ENCODE measurements at regions not wholly inside any gene's neighbourhood (a gene's known extent, or its start where the extent isn't known, plus 50 kb on each side); places are given as distances from the start of the nearest gene placed in this dataset.

DNA sequence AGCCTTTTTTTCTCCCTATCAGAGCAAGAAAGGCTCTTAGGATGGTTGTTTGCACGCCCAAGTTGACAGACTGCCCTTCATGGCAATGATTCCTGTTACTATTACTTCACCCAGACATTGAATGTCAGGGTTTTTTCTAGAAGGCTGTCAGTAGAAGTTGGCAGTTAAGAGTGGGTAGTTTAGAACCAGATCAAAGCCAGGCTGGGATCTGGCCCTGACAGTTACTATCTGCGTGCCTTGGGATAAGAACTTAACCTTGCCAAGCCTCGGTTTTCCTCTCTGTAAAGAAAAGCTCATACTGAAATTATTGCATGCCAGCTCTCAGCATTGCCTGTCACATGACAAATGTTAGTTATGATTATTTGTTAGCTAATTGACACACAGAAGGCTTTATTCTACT lies 58.7 kb upstream of the PPP2R5A start:
- no peak for DNase-seq

DNA sequence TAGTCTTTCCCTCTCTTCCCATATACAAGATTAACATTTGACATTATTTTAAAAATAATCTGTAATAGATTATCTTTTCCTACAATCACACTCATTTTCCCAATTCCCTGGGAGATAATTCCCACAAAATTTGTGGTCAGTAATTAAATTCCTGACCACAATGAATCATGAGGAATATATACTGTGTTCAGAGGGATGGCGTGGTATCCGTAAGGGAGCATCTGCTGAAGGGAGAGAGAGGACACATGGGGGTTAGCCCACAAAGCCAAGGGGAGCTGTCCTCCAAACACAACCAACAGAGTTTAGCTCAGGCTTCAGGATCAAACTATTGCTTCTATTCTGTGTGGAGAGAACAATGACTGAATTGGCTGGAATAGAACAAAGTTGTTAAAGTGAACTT lies 57.1 kb upstream of the PPP2R5A start:
- DNase-seq = no peak

DNA sequence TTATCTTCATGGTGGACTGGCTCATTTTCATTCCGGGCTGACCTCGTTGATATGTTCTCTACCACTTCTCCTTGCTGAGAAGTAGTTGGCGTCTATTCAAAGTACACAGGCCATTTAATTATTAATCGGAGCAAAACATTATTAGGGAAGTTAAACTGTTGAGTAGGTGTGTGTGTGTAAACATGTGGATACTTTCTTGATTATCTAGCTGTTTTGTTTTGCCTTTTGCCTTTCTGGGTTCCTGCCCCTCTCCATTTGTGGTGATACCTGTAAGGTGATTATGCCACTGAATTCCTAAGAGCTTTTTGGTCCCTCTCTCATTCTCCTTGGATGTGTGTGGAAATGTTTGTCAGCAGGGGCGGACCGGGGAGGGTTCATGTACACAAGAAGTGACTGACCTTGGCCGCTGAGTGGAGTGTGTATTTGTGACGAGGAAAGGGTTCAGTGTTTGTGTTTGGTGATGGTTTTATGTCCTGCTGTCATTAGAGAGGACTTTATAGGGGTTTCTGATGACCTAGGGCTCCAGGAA lies 56.6 kb upstream of the PPP2R5A start:
- DNase-seq = no peak

DNA sequence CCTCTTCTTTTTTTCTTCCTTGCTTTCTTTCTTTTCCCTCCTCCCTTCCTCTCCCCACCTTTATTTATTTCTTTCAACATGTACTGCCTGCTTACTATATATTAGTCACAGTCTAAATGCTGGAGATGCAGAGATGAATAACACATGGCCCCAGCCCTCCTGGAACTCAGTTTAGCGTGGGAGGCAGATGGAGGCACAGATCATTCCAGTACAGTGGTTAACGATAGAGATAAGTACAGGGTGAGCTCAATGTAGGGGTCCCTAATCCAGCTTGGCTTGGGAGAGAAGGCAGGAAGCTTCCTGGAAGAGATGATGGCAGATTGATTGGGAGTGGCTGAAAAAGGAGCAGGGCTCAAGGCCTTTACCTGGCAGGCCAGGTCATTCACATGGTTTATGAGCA lies 55.6 kb upstream of the PPP2R5A start:
- DNase-seq = no peak

DNA sequence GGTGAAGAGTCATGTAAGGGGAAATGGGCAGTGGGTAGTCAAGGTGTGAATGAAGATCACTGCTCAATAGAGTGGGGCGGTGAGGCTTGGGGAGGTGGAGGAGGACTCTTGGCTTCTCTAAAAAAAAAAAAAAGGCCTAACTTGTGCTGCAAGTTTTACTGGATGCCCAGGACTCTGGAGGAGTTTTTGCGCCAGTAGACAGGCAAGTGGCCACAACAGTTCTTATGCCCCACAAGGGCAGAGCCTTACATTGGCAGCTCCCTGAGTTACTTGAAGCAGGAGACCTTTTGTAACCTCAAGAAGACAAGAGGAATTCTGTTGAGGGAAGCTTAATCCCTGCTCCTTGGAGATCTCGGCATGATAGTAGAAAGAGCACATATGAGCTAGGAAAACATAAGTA lies 54.9 kb upstream of the PPP2R5A start:
- no peak for DNase-seq

DNA sequence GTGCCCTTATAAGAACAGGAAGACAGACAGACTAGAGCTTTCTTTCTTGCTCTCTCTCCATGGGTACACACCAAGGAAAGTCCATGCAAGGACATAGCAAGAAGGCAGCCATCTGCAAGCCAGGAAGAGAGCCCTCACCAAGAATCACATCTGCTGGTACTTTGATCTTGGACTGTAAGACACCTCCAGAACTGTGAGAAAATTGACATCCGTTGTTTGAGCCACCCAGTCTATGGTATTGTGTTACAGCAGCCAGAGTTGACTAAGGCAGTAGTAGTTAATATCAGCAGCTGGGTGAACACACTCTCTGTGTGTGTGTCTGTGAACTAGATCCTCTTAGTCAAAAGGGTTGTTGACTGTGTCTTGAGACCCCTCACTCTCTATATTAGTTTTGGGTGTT lies 53.8 kb upstream of the PPP2R5A start:
- DNase-seq = no peak

DNA sequence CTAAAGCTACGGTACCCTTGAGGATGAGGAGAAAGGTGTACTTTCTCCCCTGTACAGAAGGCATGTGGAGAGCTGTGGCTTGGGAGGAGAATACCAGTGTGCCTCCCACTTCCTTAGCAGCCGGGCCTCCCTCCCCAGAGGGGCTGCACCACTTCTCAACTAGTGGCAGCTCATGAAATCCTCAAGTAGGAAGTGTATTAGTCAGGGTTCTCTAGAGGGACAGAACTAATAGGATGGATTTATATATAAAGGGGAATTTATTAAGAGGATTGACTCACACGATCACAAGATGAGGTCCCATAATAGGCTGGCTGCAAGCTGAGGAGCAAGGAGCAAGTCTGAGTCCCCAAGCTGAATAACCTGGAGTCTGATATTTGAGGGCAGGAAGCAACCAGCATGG lies 53.1 kb upstream of the PPP2R5A start:
- DNase-seq = no peak

DNA sequence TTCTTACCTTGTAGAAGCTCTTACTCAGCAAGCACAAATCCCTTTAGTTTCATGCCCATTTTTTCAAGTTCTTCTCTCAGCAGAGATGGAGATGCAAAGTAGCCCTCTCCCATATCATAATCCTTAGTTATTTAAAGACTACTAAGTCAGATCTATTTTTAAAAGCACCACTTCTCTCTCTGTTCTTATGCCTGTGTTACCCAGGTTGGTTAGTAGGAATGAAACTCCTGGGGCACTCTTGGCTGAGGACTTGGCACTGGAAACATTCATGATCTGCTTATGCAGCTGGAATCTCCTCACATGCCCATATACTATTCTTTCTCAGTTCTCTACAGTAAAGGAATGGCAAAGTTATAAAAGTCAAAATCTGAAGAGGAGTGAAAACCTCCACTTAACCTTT lies 51.9 kb upstream of the PPP2R5A start:
- no peak for DNase-seq

DNA sequence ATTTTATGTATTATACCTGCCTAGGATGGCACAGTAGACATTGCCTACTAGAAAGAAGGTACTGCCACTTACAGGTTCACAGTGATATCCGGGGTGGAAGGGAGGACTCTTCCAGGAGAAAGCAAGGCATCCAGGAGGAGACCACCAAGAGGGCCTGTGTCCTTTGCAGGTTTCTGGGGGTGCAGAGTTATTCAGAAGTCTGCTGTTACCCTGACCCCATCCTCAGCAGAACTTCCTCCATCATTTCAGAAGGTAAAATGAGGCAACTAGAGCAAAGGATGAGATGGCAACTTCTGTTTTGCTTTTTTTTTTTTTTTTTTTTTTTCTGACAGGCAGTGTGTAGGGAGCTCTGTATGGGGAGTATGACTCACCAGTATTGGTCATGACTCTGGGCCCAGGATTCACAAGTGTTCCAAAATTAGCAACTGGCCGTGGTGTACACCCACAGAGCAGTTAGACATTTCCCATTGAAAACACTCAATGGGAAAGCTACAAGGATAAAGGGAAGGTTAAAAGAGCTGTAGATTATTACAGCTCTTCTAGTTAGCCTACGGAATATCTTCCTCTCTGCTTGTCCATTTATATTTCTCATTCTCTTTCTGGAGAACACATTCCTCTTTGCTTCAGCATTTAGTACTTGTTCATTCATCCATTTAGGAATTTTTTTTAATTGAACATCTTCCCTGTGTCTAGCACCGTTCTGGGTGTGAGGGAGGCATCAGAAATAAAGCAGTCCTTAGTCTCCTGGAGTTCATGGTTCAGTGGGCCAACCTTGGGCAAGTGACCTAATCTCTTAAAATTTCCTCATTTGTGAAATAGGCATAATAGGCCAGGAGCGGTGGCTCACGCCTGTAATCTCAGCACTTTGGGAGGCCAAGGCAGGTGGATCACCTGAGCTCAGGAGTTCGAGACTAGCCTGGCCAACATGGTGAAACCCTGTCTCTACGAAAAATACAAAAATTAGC lies 50.5 kb upstream of the PPP2R5A start:
- DNase-seq = peak; percentile 81
